ENCODE measurements at regions not wholly inside any gene's neighbourhood (a gene's known extent, or its start where the extent isn't known, plus 50 kb on each side); places are given as distances from the start of the nearest gene placed in this dataset.

DNA sequence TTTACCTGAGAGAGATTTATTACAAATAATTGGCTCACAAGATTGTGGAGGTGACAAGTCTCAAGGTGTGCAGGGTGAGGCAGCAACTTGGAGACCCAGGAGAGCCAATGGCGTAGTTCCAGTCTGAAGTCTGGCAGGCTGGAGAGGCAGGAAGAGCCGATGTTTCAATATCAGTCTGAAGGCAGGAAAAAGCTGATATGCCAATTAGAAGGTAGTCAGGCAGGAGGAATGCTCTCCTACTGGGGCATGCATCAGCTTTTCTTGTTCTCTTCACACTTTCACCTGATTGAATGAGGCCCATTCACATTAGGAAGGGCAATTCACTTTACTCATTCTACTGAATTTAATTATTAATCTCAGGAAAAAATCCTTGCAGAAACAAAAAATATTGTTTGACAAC, 1351.7 kb upstream of the ADGRL3 start (continued):
- TF ChIP-seq, protein P1, sequence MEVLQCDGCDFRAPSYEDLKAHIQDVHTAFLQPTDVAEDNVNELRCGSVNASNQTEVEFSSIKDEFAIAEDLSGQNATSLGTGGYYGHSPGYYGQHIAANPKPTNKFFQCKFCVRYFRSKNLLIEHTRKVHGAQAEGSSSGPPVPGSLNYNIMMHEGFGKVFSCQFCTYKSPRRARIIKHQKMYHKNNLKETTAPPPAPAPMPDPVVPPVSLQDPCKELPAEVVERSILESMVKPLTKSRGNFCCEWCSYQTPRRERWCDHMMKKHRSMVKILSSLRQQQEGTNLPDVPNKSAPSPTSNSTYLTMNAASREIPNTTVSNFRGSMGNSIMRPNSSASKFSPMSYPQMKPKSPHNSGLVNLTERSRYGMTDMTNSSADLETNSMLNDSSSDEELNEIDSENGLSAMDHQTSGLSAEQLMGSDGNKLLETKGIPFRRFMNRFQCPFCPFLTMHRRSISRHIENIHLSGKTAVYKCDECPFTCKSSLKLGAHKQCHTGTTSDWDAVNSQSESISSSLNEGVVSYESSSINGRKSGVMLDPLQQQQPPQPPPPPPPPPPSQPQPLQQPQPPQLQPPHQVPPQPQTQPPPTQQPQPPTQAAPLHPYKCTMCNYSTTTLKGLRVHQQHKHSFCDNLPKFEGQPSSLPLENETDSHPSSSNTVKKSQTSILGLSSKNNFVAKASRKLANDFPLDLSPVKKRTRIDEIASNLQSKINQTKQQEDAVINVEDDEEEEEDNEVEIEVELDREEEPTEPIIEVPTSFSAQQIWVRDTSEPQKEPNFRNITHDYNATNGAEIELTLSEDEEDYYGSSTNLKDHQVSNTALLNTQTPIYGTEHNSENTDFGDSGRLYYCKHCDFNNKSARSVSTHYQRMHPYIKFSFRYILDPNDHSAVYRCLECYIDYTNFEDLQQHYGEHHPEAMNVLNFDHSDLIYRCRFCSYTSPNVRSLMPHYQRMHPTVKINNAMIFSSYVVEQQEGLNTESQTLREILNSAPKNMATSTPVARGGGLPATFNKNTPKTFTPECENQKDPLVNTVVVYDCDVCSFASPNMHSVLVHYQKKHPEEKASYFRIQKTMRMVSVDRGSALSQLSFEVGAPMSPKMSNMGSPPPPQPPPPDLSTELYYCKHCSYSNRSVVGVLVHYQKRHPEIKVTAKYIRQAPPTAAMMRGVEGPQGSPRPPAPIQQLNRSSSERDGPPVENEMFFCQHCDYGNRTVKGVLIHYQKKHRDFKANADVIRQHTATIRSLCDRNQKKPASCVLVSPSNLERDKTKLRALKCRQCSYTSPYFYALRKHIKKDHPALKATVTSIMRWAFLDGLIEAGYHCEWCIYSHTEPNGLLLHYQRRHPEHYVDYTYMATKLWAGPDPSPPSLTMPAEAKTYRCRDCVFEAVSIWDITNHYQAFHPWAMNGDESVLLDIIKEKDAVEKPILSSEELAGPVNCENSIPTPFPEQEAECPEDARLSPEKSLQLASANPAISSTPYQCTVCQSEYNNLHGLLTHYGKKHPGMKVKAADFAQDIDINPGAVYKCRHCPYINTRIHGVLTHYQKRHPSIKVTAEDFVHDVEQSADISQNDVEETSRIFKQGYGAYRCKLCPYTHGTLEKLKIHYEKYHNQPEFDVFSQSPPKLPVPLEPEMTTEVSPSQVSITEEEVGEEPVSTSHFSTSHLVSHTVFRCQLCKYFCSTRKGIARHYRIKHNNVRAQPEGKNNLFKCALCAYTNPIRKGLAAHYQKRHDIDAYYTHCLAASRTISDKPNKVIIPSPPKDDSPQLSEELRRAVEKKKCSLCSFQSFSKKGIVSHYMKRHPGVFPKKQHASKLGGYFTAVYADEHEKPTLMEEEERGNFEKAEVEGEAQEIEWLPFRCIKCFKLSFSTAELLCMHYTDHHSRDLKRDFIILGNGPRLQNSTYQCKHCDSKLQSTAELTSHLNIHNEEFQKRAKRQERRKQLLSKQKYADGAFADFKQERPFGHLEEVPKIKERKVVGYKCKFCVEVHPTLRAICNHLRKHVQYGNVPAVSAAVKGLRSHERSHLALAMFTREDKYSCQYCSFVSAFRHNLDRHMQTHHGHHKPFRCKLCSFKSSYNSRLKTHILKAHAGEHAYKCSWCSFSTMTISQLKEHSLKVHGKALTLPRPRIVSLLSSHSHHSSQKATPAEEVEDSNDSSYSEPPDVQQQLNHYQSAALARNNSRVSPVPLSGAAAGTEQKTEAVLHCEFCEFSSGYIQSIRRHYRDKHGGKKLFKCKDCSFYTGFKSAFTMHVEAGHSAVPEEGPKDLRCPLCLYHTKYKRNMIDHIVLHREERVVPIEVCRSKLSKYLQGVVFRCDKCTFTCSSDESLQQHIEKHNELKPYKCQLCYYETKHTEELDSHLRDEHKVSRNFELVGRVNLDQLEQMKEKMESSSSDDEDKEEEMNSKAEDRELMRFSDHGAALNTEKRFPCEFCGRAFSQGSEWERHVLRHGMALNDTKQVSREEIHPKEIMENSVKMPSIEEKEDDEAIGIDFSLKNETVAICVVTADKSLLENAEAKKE (CRISPR knock-in tag; IDR thresholded peaks at IDR 0.05): no peak
- TF ChIP-seq EZH2phosphoT487 (IDR thresholded peaks at IDR 0.05; ENCODE audit: unreplicated experiment) (no peak), JUNB (IDR thresholded peaks at IDR 0.05; ENCODE audit: unreplicated experiment) (no peak), EZH2 (IDR thresholded peaks at IDR 0.05; ENCODE audit: low read depth, unreplicated experiment) (no peak)
- TF ChIP-seq, protein P2, sequence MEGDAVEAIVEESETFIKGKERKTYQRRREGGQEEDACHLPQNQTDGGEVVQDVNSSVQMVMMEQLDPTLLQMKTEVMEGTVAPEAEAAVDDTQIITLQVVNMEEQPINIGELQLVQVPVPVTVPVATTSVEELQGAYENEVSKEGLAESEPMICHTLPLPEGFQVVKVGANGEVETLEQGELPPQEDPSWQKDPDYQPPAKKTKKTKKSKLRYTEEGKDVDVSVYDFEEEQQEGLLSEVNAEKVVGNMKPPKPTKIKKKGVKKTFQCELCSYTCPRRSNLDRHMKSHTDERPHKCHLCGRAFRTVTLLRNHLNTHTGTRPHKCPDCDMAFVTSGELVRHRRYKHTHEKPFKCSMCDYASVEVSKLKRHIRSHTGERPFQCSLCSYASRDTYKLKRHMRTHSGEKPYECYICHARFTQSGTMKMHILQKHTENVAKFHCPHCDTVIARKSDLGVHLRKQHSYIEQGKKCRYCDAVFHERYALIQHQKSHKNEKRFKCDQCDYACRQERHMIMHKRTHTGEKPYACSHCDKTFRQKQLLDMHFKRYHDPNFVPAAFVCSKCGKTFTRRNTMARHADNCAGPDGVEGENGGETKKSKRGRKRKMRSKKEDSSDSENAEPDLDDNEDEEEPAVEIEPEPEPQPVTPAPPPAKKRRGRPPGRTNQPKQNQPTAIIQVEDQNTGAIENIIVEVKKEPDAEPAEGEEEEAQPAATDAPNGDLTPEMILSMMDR (conservative IDR thresholded peaks at IDR 0.05; ENCODE audit: low read depth in 2 of 2): no peak

DNA sequence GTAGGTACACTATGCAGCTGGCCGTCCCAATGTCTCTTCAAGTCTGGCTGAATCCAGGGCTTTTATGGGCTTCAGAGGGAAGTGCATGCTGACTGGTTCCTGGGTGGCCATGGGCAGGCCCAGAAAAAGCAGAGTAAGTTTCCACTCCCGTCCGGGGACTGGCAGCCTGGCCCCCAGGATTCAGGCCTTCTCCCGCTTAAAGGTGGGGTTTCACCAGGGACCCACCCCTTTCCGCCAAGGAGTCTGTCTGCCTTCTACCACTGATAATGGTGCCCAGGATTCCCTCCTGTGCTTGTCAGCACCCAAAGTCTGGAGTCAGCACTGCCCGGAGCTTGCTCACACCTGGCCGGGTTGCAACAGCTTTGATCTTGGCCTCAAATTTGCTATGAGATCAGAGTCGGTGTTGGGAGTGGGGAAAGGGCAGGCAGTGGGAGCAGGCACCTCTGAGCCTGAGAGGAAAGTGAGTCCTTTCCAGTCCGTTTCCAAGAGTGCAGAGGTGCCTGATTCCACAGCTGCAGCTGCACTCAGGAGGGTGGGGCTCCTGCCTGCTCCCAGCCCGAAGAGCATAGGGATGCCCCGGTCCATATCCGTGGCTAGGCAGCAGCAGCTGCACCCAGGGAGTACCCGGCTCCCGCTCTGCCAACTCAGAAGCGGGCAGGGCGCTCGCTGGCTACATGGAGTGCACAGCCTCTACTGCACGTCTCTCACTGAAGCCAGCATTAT, 1344.3 kb upstream of the ADGRL3 start:
- H3K9me2 ChIP-seq (ENCODE audit: insufficient read depth): no peaks in the 10 kb centered on the region
- Mint-ChIP-seq H3K36me3 (ENCODE audit: low read depth) (no peaks in the 10 kb centered on the region), H3K9me3 (no peaks in the 10 kb centered on the region), H3K4me3 (no peak overlapping the region), H3K4me1 (no peaks in the 10 kb centered on the region), H3K27me3 (ENCODE audit: insufficient read depth, low read depth, poor library complexity) (no peaks in the 10 kb centered on the region), H3K27ac (no peak overlapping the region)
- ATAC-seq: peak; percentile 63
- H3K4me3 ChIP-seq: no peak overlapping the region
- H2AFZ ChIP-seq: peak overlapping the region; percentile 82; the same call in 1 of the 2 replicates
- no peak overlapping the region for H3K27ac ChIP-seq (ENCODE audit: low read depth)
- H3K4me1 ChIP-seq (ENCODE audit: insufficient read depth): no peaks in the 10 kb centered on the region
- TF ChIP-seq, protein P3, sequence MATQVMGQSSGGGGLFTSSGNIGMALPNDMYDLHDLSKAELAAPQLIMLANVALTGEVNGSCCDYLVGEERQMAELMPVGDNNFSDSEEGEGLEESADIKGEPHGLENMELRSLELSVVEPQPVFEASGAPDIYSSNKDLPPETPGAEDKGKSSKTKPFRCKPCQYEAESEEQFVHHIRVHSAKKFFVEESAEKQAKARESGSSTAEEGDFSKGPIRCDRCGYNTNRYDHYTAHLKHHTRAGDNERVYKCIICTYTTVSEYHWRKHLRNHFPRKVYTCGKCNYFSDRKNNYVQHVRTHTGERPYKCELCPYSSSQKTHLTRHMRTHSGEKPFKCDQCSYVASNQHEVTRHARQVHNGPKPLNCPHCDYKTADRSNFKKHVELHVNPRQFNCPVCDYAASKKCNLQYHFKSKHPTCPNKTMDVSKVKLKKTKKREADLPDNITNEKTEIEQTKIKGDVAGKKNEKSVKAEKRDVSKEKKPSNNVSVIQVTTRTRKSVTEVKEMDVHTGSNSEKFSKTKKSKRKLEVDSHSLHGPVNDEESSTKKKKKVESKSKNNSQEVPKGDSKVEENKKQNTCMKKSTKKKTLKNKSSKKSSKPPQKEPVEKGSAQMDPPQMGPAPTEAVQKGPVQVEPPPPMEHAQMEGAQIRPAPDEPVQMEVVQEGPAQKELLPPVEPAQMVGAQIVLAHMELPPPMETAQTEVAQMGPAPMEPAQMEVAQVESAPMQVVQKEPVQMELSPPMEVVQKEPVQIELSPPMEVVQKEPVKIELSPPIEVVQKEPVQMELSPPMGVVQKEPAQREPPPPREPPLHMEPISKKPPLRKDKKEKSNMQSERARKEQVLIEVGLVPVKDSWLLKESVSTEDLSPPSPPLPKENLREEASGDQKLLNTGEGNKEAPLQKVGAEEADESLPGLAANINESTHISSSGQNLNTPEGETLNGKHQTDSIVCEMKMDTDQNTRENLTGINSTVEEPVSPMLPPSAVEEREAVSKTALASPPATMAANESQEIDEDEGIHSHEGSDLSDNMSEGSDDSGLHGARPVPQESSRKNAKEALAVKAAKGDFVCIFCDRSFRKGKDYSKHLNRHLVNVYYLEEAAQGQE (IDR thresholded peaks at IDR 0.05; ENCODE audit: unreplicated experiment): no peak
- TF ChIP-seq CREB1 (CRISPR knock-in tag; IDR thresholded peaks at IDR 0.05; ENCODE audit: low read depth): no peak
- TF ChIP-seq NANOG (IDR thresholded peaks at IDR 0.05; ENCODE audit: borderline replicate concordance): no peak
- TF ChIP-seq, protein P4, sequence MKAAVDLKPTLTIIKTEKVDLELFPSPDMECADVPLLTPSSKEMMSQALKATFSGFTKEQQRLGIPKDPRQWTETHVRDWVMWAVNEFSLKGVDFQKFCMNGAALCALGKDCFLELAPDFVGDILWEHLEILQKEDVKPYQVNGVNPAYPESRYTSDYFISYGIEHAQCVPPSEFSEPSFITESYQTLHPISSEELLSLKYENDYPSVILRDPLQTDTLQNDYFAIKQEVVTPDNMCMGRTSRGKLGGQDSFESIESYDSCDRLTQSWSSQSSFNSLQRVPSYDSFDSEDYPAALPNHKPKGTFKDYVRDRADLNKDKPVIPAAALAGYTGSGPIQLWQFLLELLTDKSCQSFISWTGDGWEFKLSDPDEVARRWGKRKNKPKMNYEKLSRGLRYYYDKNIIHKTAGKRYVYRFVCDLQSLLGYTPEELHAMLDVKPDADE (IDR thresholded peaks at IDR 0.05): no peak
- TF ChIP-seq EZH2 (IDR thresholded peaks at IDR 0.05; ENCODE audit: low read depth, unreplicated experiment): no peak
- no peak for TF ChIP-seq ZNF114 (CRISPR knock-in tag; IDR thresholded peaks at IDR 0.05)
- no peaks in the 10 kb centered on the region for H3F3A ChIP-seq (replicated peaks; ENCODE audit: low read depth)
- H3K27me3 ChIP-seq (ENCODE audit: insufficient read depth): no peaks in the 10 kb centered on the region
- peak; percentile 3 for DNase-seq (ENCODE audit: low spot score)
- no peak overlapping the region for H3K4me2 ChIP-seq
- no peaks in the 10 kb centered on the region for H4K20me1 ChIP-seq (replicated peaks; ENCODE audit: insufficient read depth)
- H3K36me3 ChIP-seq (ENCODE audit: insufficient read depth): no peaks in the 10 kb centered on the region
- no peaks in the 10 kb centered on the region for H3K79me2 ChIP-seq (replicated peaks; ENCODE audit: insufficient read depth)
